ENCODE measurements at regions not wholly inside any gene's neighbourhood (a gene's known extent, or its start where the extent isn't known, plus 50 kb on each side); places are given as distances from the start of the nearest gene placed in this dataset.

DNA sequence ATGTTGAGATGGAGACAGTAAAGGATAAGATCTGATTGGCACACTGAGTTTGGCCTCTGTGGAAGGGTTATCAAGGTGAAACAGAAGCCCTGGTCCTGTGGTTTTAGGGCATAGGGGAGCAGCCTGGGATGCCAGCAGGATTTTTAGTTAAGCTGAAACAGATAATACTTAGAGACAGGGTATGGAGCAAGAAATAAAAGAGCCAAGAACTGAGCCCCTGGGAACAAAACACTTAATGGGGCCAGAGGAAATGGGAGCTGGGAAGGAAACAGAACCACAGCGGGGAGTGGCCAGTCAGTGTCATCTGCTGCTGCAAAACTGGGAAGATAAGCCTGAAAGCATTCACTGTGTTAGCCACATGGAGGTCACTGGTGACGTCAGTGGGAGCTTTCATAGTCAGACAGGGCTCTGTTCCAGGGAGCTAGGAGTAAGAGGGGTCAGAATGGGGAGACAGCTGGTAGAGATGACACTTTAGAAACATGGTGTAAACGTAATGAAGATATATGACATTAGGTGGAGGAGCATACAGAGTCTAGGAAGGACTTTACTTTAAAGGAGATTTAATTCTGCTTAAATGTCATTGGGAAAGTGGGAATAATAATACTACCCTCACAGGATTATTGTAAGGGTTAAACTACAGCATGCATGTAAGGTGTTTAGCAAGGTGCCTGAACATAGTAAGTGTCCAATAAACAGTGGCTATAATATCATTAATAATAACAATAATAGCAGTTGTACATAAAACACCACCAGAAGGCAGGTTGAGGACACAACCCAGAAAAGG lies 172.7 kb upstream of the CTNNB1 start (continued):
- no peak; the same call in 1 of the 2 replicates for TF ChIP-seq ZNF584 (CRISPR knock-in tag; IDR thresholded peaks at IDR 0.05; ENCODE audit: low read depth)
- TF ChIP-seq, protein P1, sequence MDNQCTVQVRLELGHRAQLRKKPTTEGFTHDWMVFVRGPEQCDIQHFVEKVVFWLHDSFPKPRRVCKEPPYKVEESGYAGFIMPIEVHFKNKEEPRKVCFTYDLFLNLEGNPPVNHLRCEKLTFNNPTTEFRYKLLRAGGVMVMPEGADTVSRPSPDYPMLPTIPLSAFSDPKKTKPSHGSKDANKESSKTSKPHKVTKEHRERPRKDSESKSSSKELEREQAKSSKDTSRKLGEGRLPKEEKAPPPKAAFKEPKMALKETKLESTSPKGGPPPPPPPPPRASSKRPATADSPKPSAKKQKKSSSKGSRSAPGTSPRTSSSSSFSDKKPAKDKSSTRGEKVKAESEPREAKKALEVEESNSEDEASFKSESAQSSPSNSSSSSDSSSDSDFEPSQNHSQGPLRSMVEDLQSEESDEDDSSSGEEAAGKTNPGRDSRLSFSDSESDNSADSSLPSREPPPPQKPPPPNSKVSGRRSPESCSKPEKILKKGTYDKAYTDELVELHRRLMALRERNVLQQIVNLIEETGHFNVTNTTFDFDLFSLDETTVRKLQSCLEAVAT (IDR thresholded peaks at IDR 0.05), result no peak
- TF ChIP-seq ZNF12 (CRISPR knock-in tag; IDR thresholded peaks at IDR 0.05), result no peak
- TF ChIP-seq POLR2AphosphoS2 (IDR thresholded peaks at IDR 0.05; ENCODE audit: low read length), result no peak
- TF ChIP-seq ZNF239 (CRISPR knock-in tag; IDR thresholded peaks at IDR 0.05), result no peak
- TF ChIP-seq U2AF2 (optimal IDR thresholded peaks at IDR 0.05; ENCODE audit: low read depth, low read length), result no peak
- TF ChIP-seq ZNF232 (CRISPR knock-in tag; IDR thresholded peaks at IDR 0.05), result no peak
- TF ChIP-seq TFAM (CRISPR knock-in tag; conservative IDR thresholded peaks at IDR 0.05), result no peak
- TF ChIP-seq, protein P2, sequence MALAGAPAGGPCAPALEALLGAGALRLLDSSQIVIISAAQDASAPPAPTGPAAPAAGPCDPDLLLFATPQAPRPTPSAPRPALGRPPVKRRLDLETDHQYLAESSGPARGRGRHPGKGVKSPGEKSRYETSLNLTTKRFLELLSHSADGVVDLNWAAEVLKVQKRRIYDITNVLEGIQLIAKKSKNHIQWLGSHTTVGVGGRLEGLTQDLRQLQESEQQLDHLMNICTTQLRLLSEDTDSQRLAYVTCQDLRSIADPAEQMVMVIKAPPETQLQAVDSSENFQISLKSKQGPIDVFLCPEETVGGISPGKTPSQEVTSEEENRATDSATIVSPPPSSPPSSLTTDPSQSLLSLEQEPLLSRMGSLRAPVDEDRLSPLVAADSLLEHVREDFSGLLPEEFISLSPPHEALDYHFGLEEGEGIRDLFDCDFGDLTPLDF (CRISPR knock-in tag; IDR thresholded peaks at IDR 0.05), result no peak
- TF ChIP-seq, protein P3, sequence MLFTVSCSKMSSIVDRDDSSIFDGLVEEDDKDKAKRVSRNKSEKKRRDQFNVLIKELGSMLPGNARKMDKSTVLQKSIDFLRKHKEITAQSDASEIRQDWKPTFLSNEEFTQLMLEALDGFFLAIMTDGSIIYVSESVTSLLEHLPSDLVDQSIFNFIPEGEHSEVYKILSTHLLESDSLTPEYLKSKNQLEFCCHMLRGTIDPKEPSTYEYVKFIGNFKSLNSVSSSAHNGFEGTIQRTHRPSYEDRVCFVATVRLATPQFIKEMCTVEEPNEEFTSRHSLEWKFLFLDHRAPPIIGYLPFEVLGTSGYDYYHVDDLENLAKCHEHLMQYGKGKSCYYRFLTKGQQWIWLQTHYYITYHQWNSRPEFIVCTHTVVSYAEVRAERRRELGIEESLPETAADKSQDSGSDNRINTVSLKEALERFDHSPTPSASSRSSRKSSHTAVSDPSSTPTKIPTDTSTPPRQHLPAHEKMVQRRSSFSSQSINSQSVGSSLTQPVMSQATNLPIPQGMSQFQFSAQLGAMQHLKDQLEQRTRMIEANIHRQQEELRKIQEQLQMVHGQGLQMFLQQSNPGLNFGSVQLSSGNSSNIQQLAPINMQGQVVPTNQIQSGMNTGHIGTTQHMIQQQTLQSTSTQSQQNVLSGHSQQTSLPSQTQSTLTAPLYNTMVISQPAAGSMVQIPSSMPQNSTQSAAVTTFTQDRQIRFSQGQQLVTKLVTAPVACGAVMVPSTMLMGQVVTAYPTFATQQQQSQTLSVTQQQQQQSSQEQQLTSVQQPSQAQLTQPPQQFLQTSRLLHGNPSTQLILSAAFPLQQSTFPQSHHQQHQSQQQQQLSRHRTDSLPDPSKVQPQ (CRISPR knock-in tag; IDR thresholded peaks at IDR 0.05; ENCODE audit: borderline replicate concordance), result no peak
- no peak for TF ChIP-seq ZNF561 (CRISPR knock-in tag; conservative IDR thresholded peaks at IDR 0.05)
- no peak for TF ChIP-seq DIDO1 (tag; IDR thresholded peaks at IDR 0.05; ENCODE audit: low read depth)
- TF ChIP-seq, protein P4, sequence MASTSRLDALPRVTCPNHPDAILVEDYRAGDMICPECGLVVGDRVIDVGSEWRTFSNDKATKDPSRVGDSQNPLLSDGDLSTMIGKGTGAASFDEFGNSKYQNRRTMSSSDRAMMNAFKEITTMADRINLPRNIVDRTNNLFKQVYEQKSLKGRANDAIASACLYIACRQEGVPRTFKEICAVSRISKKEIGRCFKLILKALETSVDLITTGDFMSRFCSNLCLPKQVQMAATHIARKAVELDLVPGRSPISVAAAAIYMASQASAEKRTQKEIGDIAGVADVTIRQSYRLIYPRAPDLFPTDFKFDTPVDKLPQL (IDR thresholded peaks at IDR 0.05; ENCODE audit: extremely low read depth, insufficient read length), result no peak
- no peak for TF ChIP-seq SIN3B (IDR thresholded peaks at IDR 0.05; ENCODE audit: low read depth)
- TF ChIP-seq GTF2F1 (IDR thresholded peaks at IDR 0.05; ENCODE audit: low read depth, low read length), result no peak
- TF ChIP-seq, protein P5, sequence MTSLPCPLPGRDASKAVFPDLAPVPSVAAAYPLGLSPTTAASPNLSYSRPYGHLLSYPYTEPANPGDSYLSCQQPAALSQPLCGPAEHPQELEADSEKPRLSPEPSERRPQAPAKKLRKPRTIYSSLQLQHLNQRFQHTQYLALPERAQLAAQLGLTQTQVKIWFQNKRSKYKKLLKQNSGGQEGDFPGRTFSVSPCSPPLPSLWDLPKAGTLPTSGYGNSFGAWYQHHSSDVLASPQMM (CRISPR knock-in tag; IDR thresholded peaks at IDR 0.05), result no peak
- TF ChIP-seq TRIM24 (IDR thresholded peaks at IDR 0.05), result no peak
- TF ChIP-seq ZNF785 (CRISPR knock-in tag; IDR thresholded peaks at IDR 0.05), result no peak
- no peak; the same call in 1 of the 2 replicates for TF ChIP-seq NFIC (IDR thresholded peaks at IDR 0.05)
- TF ChIP-seq ZC3H4 (CRISPR knock-in tag; IDR thresholded peaks at IDR 0.05; ENCODE audit: borderline replicate concordance), result no peak
- no peak for TF ChIP-seq MEF2A (IDR thresholded peaks at IDR 0.05; ENCODE audit: control insufficient read depth, low read depth, low read length)
